ENCODE measurements at regions not wholly inside any gene's neighbourhood (a gene's known extent, or its start where the extent isn't known, plus 50 kb on each side); places are given as distances from the start of the nearest gene placed in this dataset.

- Mint-ChIP-seq H3K4me3 (no peak overlapping the region), H3K4me1 (no peaks in the 10 kb centered on the region), H3K27ac (no peak overlapping the region), H3K27me3 (no peaks in the 10 kb centered on the region), H3K9me3 (no peaks in the 10 kb centered on the region), H3K36me3 (no peaks in the 10 kb centered on the region)
- ATAC-seq (replicated peaks) = no peak
- DNase-seq = no peak
Measured at GRCh38 chr3:135755330-135756105, 210.0 kb upstream of the PPP2R3A start.

GRCh38 chr3:135756106-135756668 is 209.3 kb upstream of the PPP2R3A start:
- no peak for DNase-seq
- Mint-ChIP-seq H3K27me3 (no peaks in the 10 kb centered on the region), H3K4me1 (no peaks in the 10 kb centered on the region), H3K9me3 (no peaks in the 10 kb centered on the region), H3K4me3 (no peak overlapping the region), H3K27ac (no peak overlapping the region), H3K36me3 (no peaks in the 10 kb centered on the region)
- ATAC-seq (replicated peaks) = no peak

- no peak overlapping the region for H3K27ac Mint-ChIP-seq
- H3K4me1 Mint-ChIP-seq = no peaks in the 10 kb centered on the region
- DNase-seq = no peak
- H3K27me3 Mint-ChIP-seq = peaks cover 0 to 3% of the 10 kb centered on the region in 2 donors
- no peaks in the 10 kb centered on the region for H3K36me3 Mint-ChIP-seq
- no peaks in the 10 kb centered on the region for H3K9me3 Mint-ChIP-seq
- ATAC-seq (replicated peaks) = no peak
- no peak overlapping the region for H3K4me3 Mint-ChIP-seq
Measured at GRCh38 chr3:135757421-135757820, 208.1 kb upstream of the PPP2R3A start.

GRCh38 chr3:135758961-135759360 is 206.6 kb upstream of the PPP2R3A start:
- Mint-ChIP-seq H3K4me1 (no peaks in the 10 kb centered on the region), H3K4me3 (no peak overlapping the region), H3K36me3 (no peaks in the 10 kb centered on the region), H3K9me3 (no peaks in the 10 kb centered on the region), H3K27me3 (peaks cover 0 to 3% of the 10 kb centered on the region in 2 donors), H3K27ac (no peak overlapping the region)
- ATAC-seq (replicated peaks) (no peak), DNase-seq (no peak)

- peaks cover 1 to 3% of the 10 kb centered on the region in 2 donors for H3K9me3 Mint-ChIP-seq
Measured at GRCh38 chr3:135759651-135760050, 205.9 kb upstream of the PPP2R3A start.

GRCh38 chr3:135760581-135760980 is 204.9 kb upstream of the PPP2R3A start:
- DNase-seq = no peak
- no peak overlapping the region for H3K4me3 Mint-ChIP-seq
- no peak for ATAC-seq (replicated peaks)
- no peaks in the 10 kb centered on the region for H3K36me3 Mint-ChIP-seq
- H3K9me3 Mint-ChIP-seq = peaks cover 6 to 13% of the 10 kb centered on the region in 2 donors
- peaks cover 0 to 3% of the 10 kb centered on the region in 2 donors for H3K27me3 Mint-ChIP-seq
- H3K27ac Mint-ChIP-seq = no peak overlapping the region
- H3K4me1 Mint-ChIP-seq = no peaks in the 10 kb centered on the region

More at GRCh38 chr3:135759651-135760050, 205.9 kb upstream of the PPP2R3A start:
- DNase-seq = no peak
- Mint-ChIP-seq H3K36me3 (no peaks in the 10 kb centered on the region), H3K4me1 (no peaks in the 10 kb centered on the region), H3K27ac (no peak overlapping the region), H3K27me3 (peaks cover 0 to 3% of the 10 kb centered on the region in 2 donors), H3K4me3 (no peak overlapping the region)
- no peak for ATAC-seq (replicated peaks)

- Mint-ChIP-seq H3K4me3 (no peak overlapping the region), H3K36me3 (no peaks in the 10 kb centered on the region), H3K27me3 (peaks cover 0 to 7% of the 10 kb centered on the region in 2 donors), H3K9me3 (peaks cover 8 to 18% of the 10 kb centered on the region in 2 donors), H3K4me1 (no peaks in the 10 kb centered on the region), H3K27ac (no peak overlapping the region)
- DNase-seq (no peak), ATAC-seq (replicated peaks) (no peak)
Measured at GRCh38 chr3:135762188-135762856, 203.2 kb upstream of the PPP2R3A start.

- H3K9me3 Mint-ChIP-seq = peaks cover 8 to 18% of the 10 kb centered on the region in 2 donors
- no peaks in the 10 kb centered on the region for H3K36me3 Mint-ChIP-seq
- no peaks in the 10 kb centered on the region for H3K4me1 Mint-ChIP-seq
- ATAC-seq (replicated peaks) = no peak
- H3K27ac Mint-ChIP-seq = no peak overlapping the region
- no peak overlapping the region for H3K4me3 Mint-ChIP-seq
- H3K27me3 Mint-ChIP-seq = peaks cover 0 to 8% of the 10 kb centered on the region in 2 donors
- no peak for DNase-seq
Measured at GRCh38 chr3:135766115-135766514, 199.4 kb upstream of the PPP2R3A start.

GRCh38 chr3:135771760-135772159 is 193.8 kb upstream of the PPP2R3A start:
- DNase-seq (no peak), ATAC-seq (replicated peaks) (no peak)
- Mint-ChIP-seq H3K27me3 (peaks cover 0 to 8% of the 10 kb centered on the region in 2 donors), H3K4me1 (no peaks in the 10 kb centered on the region), H3K4me3 (no peak overlapping the region), H3K9me3 (peaks cover 3 to 6% of the 10 kb centered on the region in 2 donors), H3K36me3 (no peaks in the 10 kb centered on the region), H3K27ac (no peak overlapping the region)

GRCh38 chr3:135779024-135779423 is 186.5 kb upstream of the PPP2R3A start:
- Mint-ChIP-seq H3K4me3 (no peak overlapping the region), H3K4me1 (no peaks in the 10 kb centered on the region), H3K27me3 (no peaks in the 10 kb centered on the region), H3K27ac (no peak overlapping the region), H3K36me3 (no peaks in the 10 kb centered on the region), H3K9me3 (peaks cover 0 to 2% of the 10 kb centered on the region in 2 donors)
- DNase-seq (no peak), ATAC-seq (replicated peaks) (peak in 1 of 2 donors; percentile 12)

GRCh38 chr3:135779590-135780235 is 185.8 kb upstream of the PPP2R3A start:
- Mint-ChIP-seq H3K9me3 (peaks cover 0 to 2% of the 10 kb centered on the region in 2 donors), H3K4me1 (peaks cover 5% of the 10 kb centered on the region in 2 donors), H3K4me3 (no peak overlapping the region), H3K27ac (no peak overlapping the region), H3K36me3 (no peaks in the 10 kb centered on the region), H3K27me3 (no peaks in the 10 kb centered on the region)
- DNase-seq (no peak), ATAC-seq (replicated peaks) (no peak)

GRCh38 chr3:135781026-135781815 is 184.3 kb upstream of the PPP2R3A start:
- DNase-seq (no peak), ATAC-seq (replicated peaks) (no peak)
- Mint-ChIP-seq H3K27ac (no peak overlapping the region), H3K27me3 (no peaks in the 10 kb centered on the region), H3K4me3 (no peak overlapping the region), H3K4me1 (peaks cover 10 to 15% of the 10 kb centered on the region in 2 donors), H3K9me3 (peaks cover 0 to 1% of the 10 kb centered on the region in 2 donors), H3K36me3 (no peaks in the 10 kb centered on the region)

- DNase-seq (peak; percentile 20), ATAC-seq (replicated peaks) (peak; percentile 94 to 96)
- Mint-ChIP-seq H3K27ac (no peak overlapping the region), H3K4me3 (no peak overlapping the region), H3K9me3 (peaks cover 0 to 1% of the 10 kb centered on the region in 2 donors), H3K27me3 (no peaks in the 10 kb centered on the region), H3K36me3 (no peaks in the 10 kb centered on the region), H3K4me1 (peaks cover 10 to 15% of the 10 kb centered on the region in 2 donors)
Measured at GRCh38 chr3:135784557-135784956, 181.0 kb upstream of the PPP2R3A start.

- ATAC-seq (replicated peaks) (no peak), DNase-seq (no peak)
- H3K9me3 Mint-ChIP-seq = peaks cover 0 to 4% of the 10 kb centered on the region in 2 donors
- H3K4me1 Mint-ChIP-seq = peaks cover 10 to 15% of the 10 kb centered on the region in 2 donors
- H3K36me3 Mint-ChIP-seq = peaks cover 0 to 2% of the 10 kb centered on the region in 2 donors
- no peak overlapping the region for H3K27ac Mint-ChIP-seq
- H3K4me3 Mint-ChIP-seq = no peak overlapping the region
- H3K27me3 Mint-ChIP-seq = peaks cover 0 to 8% of the 10 kb centered on the region in 2 donors
Measured at GRCh38 chr3:135788146-135788545, 177.4 kb upstream of the PPP2R3A start.
